MCF 10A (cell line): ENCODE measurements at regions not wholly inside any gene's neighbourhood (a gene's known extent, or its start where the extent isn't known, plus 50 kb on each side); places are given as distances from the start of the nearest gene placed in this dataset.

Experiments used
- BruUV-seq: library from RNA; stranded (reverse); fragments of 400-500 nt; replicated peaks from 2 replicates; lab custom pipeline; 2021; lab: Mats Ljungman, UMichigan
- CTCF ChIA-PET: fragments of 300-600 bp; sonication (Branson Sonifier 250); formaldehyde crosslinking; extraction: SDS; loops from one replicate; lab custom pipeline; 2021; ENCODE audit warnings: antibody characterized with exemption, inconsistent platforms; lab: Yijun Ruan, JAX
- POLR2A ChIA-PET: fragments of 300-600, 350-650 bp; sonication (Branson Sonifier 250); formaldehyde crosslinking; extraction: SDS; loops from one replicate; lab custom pipeline; 2020; ENCODE audit warnings: antibody characterized with exemption, inconsistent platforms; lab: Yijun Ruan, JAX
- DNase-seq: peaks from one replicate; pipeline ENCODE4 v3.0.0-alpha.2; 2018; ENCODE audit not compliant: unreplicated experiment
- H3K27ac Mint-ChIP-seq: one replicate; pipeline ENCODE4 v1.8.0; 2022; ENCODE audit warnings: mild to moderate bottlenecking, low read depth, mixed read lengths; ENCODE audit not compliant: unreplicated experiment
- H3K27me3 Mint-ChIP-seq: one replicate; pipeline ENCODE4 v1.8.0; 2022; ENCODE audit warnings: mixed read lengths; ENCODE audit not compliant: insufficient read depth, unreplicated experiment
- H3K36me3 Mint-ChIP-seq: one replicate; pipeline ENCODE4 v1.8.0; 2022; ENCODE audit warnings: mild to moderate bottlenecking, moderate library complexity, mixed read lengths; ENCODE audit not compliant: insufficient read depth, unreplicated experiment
- H3K4me1 Mint-ChIP-seq: one replicate; pipeline ENCODE4 v1.8.0; 2022; ENCODE audit warnings: mixed read lengths; ENCODE audit not compliant: insufficient read depth, unreplicated experiment
- H3K4me3 Mint-ChIP-seq: one replicate; pipeline ENCODE4 v1.8.0; 2022; ENCODE audit warnings: mild to moderate bottlenecking, moderate library complexity, mixed read lengths; ENCODE audit not compliant: unreplicated experiment
- H3K9me3 Mint-ChIP-seq: one replicate; pipeline ENCODE4 v1.8.0; 2022; ENCODE audit warnings: mixed read lengths; ENCODE audit not compliant: unreplicated experiment
- CTCF ChIP-seq: fragments of 200-600 bp; IDR thresholded peaks from one replicate; pipeline ENCODE4 v1.8.0; 2022; ENCODE audit warnings: antibody characterized with exemption, mild to moderate bottlenecking; ENCODE audit not compliant: unreplicated experiment
- intact Hi-C: fragments of 100-400 bp; cut with micrococcal nuclease; formaldehyde crosslinking; loops from 2 replicates; pipeline ENCODE4 v1.14.1; 2022

- H3K27ac Mint-ChIP-seq: no peak overlapping the region
- peaks cover 6% of the 10 kb centered on the region for H3K9me3 Mint-ChIP-seq
- intact Hi-C loops: no loop called here
- ChIA-PET POLR2A (no interaction called here), CTCF (no interaction called here)
- peaks cover 6% of the 10 kb centered on the region for H3K36me3 Mint-ChIP-seq
- no peaks in the 10 kb centered on the region for H3K4me1 Mint-ChIP-seq
- no peaks in the 10 kb centered on the region for H3K27me3 Mint-ChIP-seq
- BruUV-seq: no TSS peak
- no peak for TF ChIP-seq CTCF
- no peak overlapping the region for H3K4me3 Mint-ChIP-seq
- no peak for DNase-seq
Measured at GRCh38 chr4:28209371-28209924, 1348.8 kb downstream of the STIM2 start.

GRCh38 chr4:28211676-28212470 lies 1351.2 kb downstream of the STIM2 start:
- CTCF ChIA-PET: no interaction called here
- DNase-seq: no peak
- BruUV-seq: no TSS peak
- POLR2A ChIA-PET: interaction anchor here (0.8 kb wide), 1 partner anchor 14 kb away, joined by 4 read pairs; no protein-coding TSS in a partner anchor
- Mint-ChIP-seq H3K27ac (no peak overlapping the region), H3K4me3 (no peak overlapping the region), H3K4me1 (no peaks in the 10 kb centered on the region), H3K9me3 (no peaks in the 10 kb centered on the region), H3K36me3 (peaks cover 6% of the 10 kb centered on the region), H3K27me3 (no peaks in the 10 kb centered on the region)
- TF ChIP-seq CTCF: no peak
- intact Hi-C loops: no loop called here

- ChIA-PET POLR2A (no interaction called here), CTCF (no interaction called here)
- Mint-ChIP-seq H3K4me3 (no peak overlapping the region), H3K27me3 (no peaks in the 10 kb centered on the region), H3K36me3 (no peaks in the 10 kb centered on the region), H3K9me3 (no peaks in the 10 kb centered on the region), H3K4me1 (no peaks in the 10 kb centered on the region), H3K27ac (no peak overlapping the region)
- BruUV-seq: no TSS peak
- DNase-seq: no peak
- intact Hi-C loops: no loop called here
- TF ChIP-seq CTCF: no peak
Measured at GRCh38 chr4:28221536-28221935, 1360.9 kb downstream of the STIM2 start.

GRCh38 chr4:28225050-28225449 lies 1364.4 kb downstream of the STIM2 start:
- intact Hi-C loops: loop anchor here (1.0 to 5.0 kb wide), 4 partner anchors 364 to 1178 kb away; no protein-coding TSS in a partner anchor
- H3K36me3 Mint-ChIP-seq: no peaks in the 10 kb centered on the region
- no peak overlapping the region for H3K27ac Mint-ChIP-seq
- CTCF ChIA-PET: interaction anchor here (0.6 to 1.0 kb wide), 3 partner anchors 11 to 1577 kb away, joined by 3 to 4 read pairs (median 3); no protein-coding TSS in a partner anchor
- BruUV-seq: no TSS peak
- no peaks in the 10 kb centered on the region for H3K4me1 Mint-ChIP-seq
- H3K9me3 Mint-ChIP-seq: no peaks in the 10 kb centered on the region
- no peaks in the 10 kb centered on the region for H3K27me3 Mint-ChIP-seq
- peak; percentile 49 for TF ChIP-seq CTCF
- DNase-seq: peak; percentile 54
- H3K4me3 Mint-ChIP-seq: no peak overlapping the region
- POLR2A ChIA-PET: no interaction called here
